MM.1S (cell line): ENCODE measurements at regions not wholly inside any gene's neighbourhood (a gene's known extent, or its start where the extent isn't known, plus 50 kb on each side); places are given as distances from the start of the nearest gene placed in this dataset.

Experiments used
- DNase-seq: peaks from one replicate; pipeline ENCODE4 v3.0.0-alpha.2; 2015
- H2AFZ ChIP-seq: fragments of 300-600 bp; sonication (generic); 2 replicates; pipeline ENCODE4 v1.6.0; 2016; ENCODE audit warnings: antibody characterized with exemption, low read length
- H3F3A ChIP-seq: fragments of 300-600 bp; sonication (generic); 2 replicates; pipeline ENCODE4 v1.6.1; 2016; ENCODE audit warnings: mild to moderate bottlenecking, antibody characterized with exemption, low read length, moderate library complexity, mixed read lengths; ENCODE audit not compliant: insufficient read depth
- H3K27ac ChIP-seq: fragments of 300-600 bp; sonication (generic); 2 replicates; pipeline ENCODE4 v1.5.1; 2016; ENCODE audit warnings: mild to moderate bottlenecking, low read length
- H3K27me3 ChIP-seq: fragments of 300-600 bp; sonication (generic); replicated peaks from 2 replicates; pipeline ENCODE4 v1.6.0; 2016; ENCODE audit warnings: low read length; ENCODE audit not compliant: insufficient read depth
- H3K36me3 ChIP-seq: fragments of 300-600 bp; sonication (generic); replicated peaks from 2 replicates; pipeline ENCODE4 v1.6.1; 2016; ENCODE audit warnings: mild to moderate bottlenecking, low read length, mixed read lengths; ENCODE audit not compliant: insufficient read depth
- H3K4me1 ChIP-seq: fragments of 300-600 bp; sonication (generic); 2 replicates; pipeline ENCODE4 v1.6.1; 2016; ENCODE audit warnings: low read length, mixed read lengths
- H3K4me2 ChIP-seq: fragments of 300-600 bp; sonication (generic); 2 replicates; pipeline ENCODE4 v1.6.0; 2016; ENCODE audit warnings: low read depth, low read length
- H3K4me3 ChIP-seq: fragments of 300-600 bp; sonication (generic); 2 replicates; pipeline ENCODE4 v1.5.1; 2016; ENCODE audit warnings: low read length, mixed read lengths
- H3K79me2 ChIP-seq: fragments of 300-600 bp; sonication (generic); 2 replicates; pipeline ENCODE4 v1.6.1; 2016; ENCODE audit warnings: mixed run types, low read length, mixed read lengths
- H3K9ac ChIP-seq: fragments of 300-600 bp; sonication (generic); 2 replicates; pipeline ENCODE4 v1.6.1; 2016; ENCODE audit warnings: low read length, mixed read lengths
- H3K9me2 ChIP-seq: fragments of 300-600 bp; sonication (generic); replicated peaks from 2 replicates; pipeline ENCODE4 v1.6.1; 2016; ENCODE audit warnings: mild to moderate bottlenecking, low read length, mixed read lengths; ENCODE audit not compliant: insufficient read depth
- H3K9me3 ChIP-seq: fragments of 300-600 bp; sonication (generic); replicated peaks from 2 replicates; pipeline ENCODE4 v1.6.1; 2016; ENCODE audit warnings: mild to moderate bottlenecking, low read length, mixed read lengths; ENCODE audit not compliant: insufficient read depth
- H4K20me1 ChIP-seq: fragments of 300-600 bp; sonication (generic); 2 replicates; pipeline ENCODE4 v1.6.1; 2016; ENCODE audit warnings: mild to moderate bottlenecking, low read length, moderate library complexity, mixed read lengths; ENCODE audit not compliant: insufficient read depth
- CTCF ChIP-seq: fragments of 300-600 bp; sonication (generic); IDR thresholded peaks from 2 replicates; pipeline ENCODE4 v1.5.1; 2016; ENCODE audit warnings: antibody characterized with exemption, low read length, mixed read lengths
- EZH2 ChIP-seq: fragments of 300-600 bp; sonication (generic); optimal IDR thresholded peaks from 2 replicates; pipeline ENCODE3; 2017; ENCODE audit warnings: low read depth, mild to moderate bottlenecking, antibody characterized with exemption, low read length, mixed read lengths
- EZH2phosphoT487 ChIP-seq: fragments of 300-600 bp; sonication (generic); IDR thresholded peaks from 2 replicates; pipeline ENCODE4 v1.6.1; 2018; ENCODE audit warnings: antibody characterized with exemption, low read length

GRCh38 chr10:10946081-10946480 lies 71.6 kb upstream of the CELF2 start:
- H3K9me2 ChIP-seq: no peaks in the 10 kb centered on the region
- no peaks in the 10 kb centered on the region for H4K20me1 ChIP-seq
- no peaks in the 10 kb centered on the region for H3K9me3 ChIP-seq
- H3K27ac ChIP-seq: no peak overlapping the region
- no peak overlapping the region for H3K9ac ChIP-seq
- no peaks in the 10 kb centered on the region for H3K79me2 ChIP-seq
- no peak overlapping the region for H3K4me3 ChIP-seq
- H3K4me1 ChIP-seq: no peaks in the 10 kb centered on the region
- H2AFZ ChIP-seq: no peak overlapping the region
- TF ChIP-seq EZH2: no peak
- no peak for TF ChIP-seq CTCF
- no peak for TF ChIP-seq EZH2phosphoT487
- H3K27me3 ChIP-seq: no peaks in the 10 kb centered on the region
- no peak overlapping the region for H3K4me2 ChIP-seq
- H3F3A ChIP-seq: no peaks in the 10 kb centered on the region
- H3K36me3 ChIP-seq: no peaks in the 10 kb centered on the region
- DNase-seq: no peak

- Histone ChIP-seq H3K9ac (no peak overlapping the region), H3K27ac (no peak overlapping the region), H3K27me3 (no peaks in the 10 kb centered on the region), H3K9me3 (no peaks in the 10 kb centered on the region), H3K4me1 (no peaks in the 10 kb centered on the region), H3F3A (no peaks in the 10 kb centered on the region), H2AFZ (no peak overlapping the region), H4K20me1 (no peaks in the 10 kb centered on the region), H3K79me2 (no peaks in the 10 kb centered on the region), H3K4me2 (no peak overlapping the region), H3K9me2 (no peaks in the 10 kb centered on the region), H3K36me3 (no peaks in the 10 kb centered on the region), H3K4me3 (no peak overlapping the region)
- TF ChIP-seq CTCF (no peak), EZH2 (no peak), EZH2phosphoT487 (no peak)
- no peak for DNase-seq
These were observed 70.9 kb upstream of the CELF2 start for GRCh38 chr10:10946801-10947200.

- H3K36me3 ChIP-seq: no peaks in the 10 kb centered on the region
- DNase-seq: no peak
- no peak overlapping the region for H3K9ac ChIP-seq
- H3K79me2 ChIP-seq: no peaks in the 10 kb centered on the region
- H3K27me3 ChIP-seq: no peaks in the 10 kb centered on the region
- no peaks in the 10 kb centered on the region for H3K4me1 ChIP-seq
- no peak overlapping the region for H2AFZ ChIP-seq
- H3K4me2 ChIP-seq: no peak overlapping the region
- no peaks in the 10 kb centered on the region for H4K20me1 ChIP-seq
- no peaks in the 10 kb centered on the region for H3F3A ChIP-seq
- H3K9me2 ChIP-seq: no peaks in the 10 kb centered on the region
- H3K9me3 ChIP-seq: no peaks in the 10 kb centered on the region
- no peak overlapping the region for H3K4me3 ChIP-seq
- TF ChIP-seq CTCF: no peak
- no peak for TF ChIP-seq EZH2phosphoT487
- no peak for TF ChIP-seq EZH2
- H3K27ac ChIP-seq: no peak overlapping the region
These were observed 66.0 kb upstream of the CELF2 start for GRCh38 chr10:10951675-10952074.
